Activated T-cell treated with anti-CD3 and anti-CD28 coated beads for 4 hours (primary cell): ENCODE measurements at regions not wholly inside any gene's neighbourhood (a gene's known extent, or its start where the extent isn't known, plus 50 kb on each side); places are given as distances from the start of the nearest gene placed in this dataset.
"Not testable (repeated sequence)": the region's sequence is repeated elsewhere in the genome, so short reads cannot be mapped to it uniquely, and the experiment has no call there.

ENCODE experiments used
- DNase-seq: peaks from one replicate; pipeline ENCODE4 v3.0.0-alpha.2; 2020

- no peak for DNase-seq
Measured at GRCh38 chr7:15848901-15849300, 162.4 kb upstream of the MEOX2 start.

DNA sequence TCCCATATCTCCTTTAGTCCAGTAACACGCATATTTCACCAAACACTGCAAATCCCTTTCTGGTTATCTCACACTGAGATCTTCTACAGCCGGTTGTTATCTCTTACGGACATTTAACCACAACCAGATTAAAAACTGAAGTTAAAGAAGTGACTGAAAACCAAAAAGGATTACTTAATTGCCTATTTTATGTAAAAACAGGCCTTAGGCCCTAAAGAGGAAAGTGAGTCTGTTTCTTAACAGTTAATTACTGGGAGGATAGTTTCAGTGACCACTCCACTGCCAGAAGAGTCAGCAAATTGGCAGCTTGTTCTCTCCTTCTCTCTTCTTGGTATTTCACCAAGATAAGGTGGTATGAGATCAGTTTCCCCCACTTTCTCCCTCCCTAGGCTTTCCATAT lies 161.9 kb upstream of the MEOX2 start:
- DNase-seq, result no peak

- DNase-seq, result no peak
Measured at GRCh38 chr7:15845868-15846267, 159.4 kb upstream of the MEOX2 start.

DNA sequence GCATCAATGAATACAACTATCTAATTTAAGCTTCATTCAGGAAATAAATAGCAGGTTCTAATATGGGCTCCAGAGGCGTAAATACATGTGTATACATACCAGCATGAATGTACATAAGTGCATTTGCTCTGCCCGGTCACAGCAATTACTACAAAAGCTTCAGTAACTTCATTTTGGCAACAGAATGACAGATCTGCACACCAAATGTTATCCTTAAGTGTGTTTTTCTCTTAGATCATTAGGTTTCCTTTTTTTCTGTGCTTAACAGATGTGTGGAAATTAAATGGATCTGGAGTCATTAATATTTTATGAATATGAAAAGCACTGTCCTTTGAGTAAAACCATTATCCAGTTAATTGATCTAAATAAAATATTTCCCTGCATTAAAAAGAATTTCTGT lies 159.0 kb upstream of the MEOX2 start:
- no peak for DNase-seq

- DNase-seq, result no peak
Measured at GRCh38 chr7:15839416-15840100, 153.1 kb upstream of the MEOX2 start.

GRCh38 chr7:15838265-15838664 lies 151.8 kb upstream of the MEOX2 start:
- DNase-seq, result no peak

- no peak for DNase-seq
Measured at GRCh38 chr7:15837306-15837950, 150.9 kb upstream of the MEOX2 start.

GRCh38 chr7:15836651-15837050 lies 150.2 kb upstream of the MEOX2 start:
- DNase-seq, result no peak

DNA sequence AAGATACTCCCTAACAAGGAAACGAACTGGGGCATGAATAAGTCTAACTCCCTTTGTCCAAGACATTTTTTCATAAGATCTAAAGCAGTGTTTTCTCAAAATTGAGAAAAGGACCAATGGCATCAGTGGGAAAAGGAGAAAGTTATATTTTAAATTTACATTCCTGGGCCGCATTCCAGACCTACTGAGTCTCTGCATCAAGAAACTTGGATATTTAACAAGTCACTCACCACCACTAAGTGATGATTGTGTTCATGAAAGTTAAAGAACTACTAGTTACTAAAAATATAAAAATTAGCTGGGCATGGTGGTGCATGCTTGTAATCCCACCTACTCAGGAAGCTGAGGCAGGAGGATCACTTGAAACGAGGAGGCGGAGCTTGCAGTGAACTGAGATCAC lies 149.6 kb upstream of the MEOX2 start:
- no peak for DNase-seq

GRCh38 chr7:15834446-15834845 lies 148.0 kb upstream of the MEOX2 start:
- no peak for DNase-seq

GRCh38 chr7:15832996-15833395 lies 146.5 kb upstream of the MEOX2 start:
- no peak for DNase-seq

GRCh38 chr7:15831606-15832005 lies 145.1 kb upstream of the MEOX2 start:
- DNase-seq, result no peak

GRCh38 chr7:15829691-15830090 lies 143.2 kb upstream of the MEOX2 start:
- no peak for DNase-seq

DNA sequence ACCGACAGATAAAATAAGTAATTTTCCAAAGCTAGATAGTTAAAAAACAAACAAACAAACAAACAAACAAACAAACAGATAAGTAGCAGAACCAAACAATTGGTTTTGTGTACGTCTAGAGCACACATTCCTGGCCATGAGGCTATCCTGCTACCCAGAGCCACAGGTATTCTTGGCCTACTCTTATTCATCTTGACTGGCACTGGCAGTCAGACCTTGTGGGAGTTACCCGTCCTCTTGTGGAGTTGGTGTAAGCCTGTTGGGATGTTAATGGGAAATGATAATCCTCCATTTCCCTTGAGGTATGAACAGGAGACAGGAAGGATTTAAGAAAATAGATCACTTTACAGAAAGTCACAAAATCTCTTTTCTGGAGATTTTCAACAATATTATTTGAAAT lies 142.4 kb upstream of the MEOX2 start:
- DNase-seq, result no peak

DNA sequence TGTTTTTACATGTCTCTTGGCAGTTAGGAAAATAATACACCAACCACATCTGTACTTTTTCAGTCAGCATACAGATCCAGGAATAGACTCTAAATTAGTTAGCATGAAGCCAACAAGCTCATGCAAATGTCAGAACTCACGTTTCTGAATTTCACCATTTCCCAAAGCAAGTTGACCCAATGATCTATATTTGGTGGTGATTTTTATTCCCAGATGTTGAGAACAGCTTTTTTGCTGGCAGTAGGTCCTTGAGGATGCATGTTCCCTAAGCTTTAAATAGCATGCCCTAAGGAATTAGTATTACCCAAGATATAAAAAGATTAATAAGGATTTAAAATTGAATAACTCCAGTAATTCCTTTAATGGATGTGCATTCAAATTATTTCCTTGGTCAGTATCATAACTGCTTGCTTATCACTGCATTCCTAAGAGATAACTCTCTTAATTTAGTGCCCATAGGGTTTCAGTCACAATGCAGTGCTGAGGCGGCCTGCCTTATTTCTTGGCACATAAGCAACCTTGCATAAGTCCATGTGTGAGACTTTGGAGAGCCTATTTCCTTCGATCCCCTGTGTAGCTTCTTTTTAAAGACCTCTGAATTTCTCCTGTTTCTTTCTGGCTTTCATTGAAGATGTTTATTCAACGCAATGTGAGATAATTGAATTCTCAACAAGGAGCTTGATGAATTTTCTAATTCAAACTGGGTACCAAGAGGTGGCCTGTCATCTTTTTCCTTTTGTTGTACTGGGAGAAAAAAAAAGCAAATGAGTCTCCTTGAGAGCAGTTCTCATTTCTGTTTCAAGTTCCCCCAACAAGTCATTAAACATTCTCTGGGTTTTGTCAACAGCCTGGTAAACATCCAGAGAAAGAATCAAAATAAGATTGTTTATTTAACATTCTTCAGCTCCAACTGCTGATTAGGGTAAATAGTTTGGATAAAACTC lies 135.3 kb upstream of the MEOX2 start:
- no peak for DNase-seq

DNA sequence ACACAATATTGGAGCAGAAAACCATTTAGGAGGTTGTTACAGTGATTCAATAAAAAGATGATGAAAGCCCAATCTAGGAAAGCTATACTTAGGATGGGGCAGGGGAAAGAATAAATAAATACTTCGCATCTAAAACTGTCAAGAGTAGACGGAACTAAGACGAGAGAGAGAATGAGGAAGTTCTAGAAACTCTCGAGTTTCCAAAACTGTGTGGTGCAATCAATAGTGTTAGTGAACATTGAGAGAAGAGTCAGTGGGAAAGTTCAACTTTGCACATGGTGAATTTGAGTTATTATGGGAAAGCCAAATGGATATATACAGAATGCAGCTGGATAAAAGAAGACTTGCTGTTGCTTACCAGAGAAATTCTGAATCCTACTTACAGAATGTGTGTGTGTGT lies 133.8 kb upstream of the MEOX2 start:
- no peak for DNase-seq

DNA sequence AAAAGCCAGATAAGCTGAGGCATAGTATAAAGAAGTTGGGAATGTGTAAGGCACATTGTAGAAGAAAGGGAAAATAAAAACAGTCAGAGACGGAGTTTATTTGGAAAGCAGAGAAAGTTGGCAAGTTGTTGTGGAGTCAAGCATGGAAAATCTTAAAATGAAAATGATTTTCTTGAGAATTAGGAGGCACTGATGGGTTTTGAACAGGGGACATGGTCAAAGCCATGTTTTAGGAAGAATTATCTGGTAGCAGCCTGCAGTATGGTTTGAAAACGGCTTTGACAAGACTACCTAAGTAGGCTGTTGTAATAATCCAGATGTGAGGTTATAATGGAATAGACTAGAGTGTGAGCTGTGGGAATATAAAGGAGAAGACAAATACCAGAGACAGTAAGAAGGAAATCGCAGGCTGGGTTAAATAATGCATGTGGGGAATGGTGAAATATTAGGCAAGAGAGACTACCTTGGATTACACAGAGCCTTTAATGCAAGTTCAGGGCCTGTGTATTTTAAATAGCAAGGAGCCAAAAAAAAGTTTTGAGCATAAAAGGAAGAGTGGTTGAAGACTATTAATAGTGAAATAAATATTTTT lies 130.4 kb upstream of the MEOX2 start:
- no peak for DNase-seq

DNA sequence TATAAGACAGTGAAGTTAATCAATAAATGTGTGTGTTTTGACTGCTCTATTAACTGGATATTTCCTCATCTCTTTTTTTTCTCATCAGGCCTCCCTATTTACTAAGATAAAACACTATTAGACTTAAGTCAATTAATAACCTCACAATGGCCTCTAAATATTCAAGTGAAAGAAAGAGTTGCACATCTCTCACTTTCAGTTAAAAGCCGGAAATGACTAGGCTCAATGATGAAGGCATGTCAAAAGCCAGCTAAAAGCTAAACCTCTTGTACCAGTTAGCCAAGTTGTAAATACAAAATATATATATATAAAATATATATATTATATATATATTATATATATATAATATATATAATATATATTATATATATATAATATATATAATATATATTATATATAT lies 127.0 kb upstream of the MEOX2 start:
- DNase-seq, result no peak

DNA sequence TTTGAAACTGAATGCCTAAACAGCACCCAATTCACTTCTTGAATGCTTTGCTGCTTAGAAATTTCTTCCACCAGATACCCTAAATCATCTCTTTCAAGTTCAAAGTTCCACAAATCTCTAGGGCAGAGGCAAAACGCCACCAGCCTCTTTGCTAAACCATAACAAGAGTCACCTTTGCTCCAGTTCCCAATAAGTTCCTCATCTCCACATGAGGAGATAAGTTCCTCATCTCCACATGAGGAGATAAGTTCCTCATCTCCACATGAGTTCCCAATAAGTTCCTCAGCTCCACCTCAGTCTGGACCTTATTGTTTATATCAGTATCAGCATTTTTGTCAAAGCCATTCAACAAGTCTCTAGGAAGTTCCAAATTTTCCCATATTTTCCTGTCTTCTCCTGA lies 123.9 kb upstream of the MEOX2 start:
- DNase-seq, result not testable (repeated sequence)

DNA sequence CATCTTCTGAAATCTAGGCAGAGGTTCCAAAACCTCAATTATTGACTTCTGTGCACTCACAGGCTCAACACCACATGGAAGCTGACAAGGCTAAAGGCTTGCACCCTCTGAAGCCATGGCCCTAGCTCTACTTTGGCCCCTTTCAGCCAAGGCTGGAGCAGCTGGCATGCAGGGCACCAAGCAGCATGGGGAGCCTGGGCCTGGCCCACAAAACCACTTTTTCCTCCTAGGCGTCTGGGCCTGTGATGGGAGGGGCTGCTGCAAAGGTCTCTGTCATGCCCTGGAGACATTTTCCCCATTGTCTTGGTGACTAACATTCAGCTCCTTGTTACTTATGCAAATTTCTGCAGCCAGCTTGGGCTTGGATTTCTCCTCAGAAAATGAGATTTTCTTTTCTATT lies 123.5 kb upstream of the MEOX2 start:
- DNase-seq, result not testable (repeated sequence)

DNA sequence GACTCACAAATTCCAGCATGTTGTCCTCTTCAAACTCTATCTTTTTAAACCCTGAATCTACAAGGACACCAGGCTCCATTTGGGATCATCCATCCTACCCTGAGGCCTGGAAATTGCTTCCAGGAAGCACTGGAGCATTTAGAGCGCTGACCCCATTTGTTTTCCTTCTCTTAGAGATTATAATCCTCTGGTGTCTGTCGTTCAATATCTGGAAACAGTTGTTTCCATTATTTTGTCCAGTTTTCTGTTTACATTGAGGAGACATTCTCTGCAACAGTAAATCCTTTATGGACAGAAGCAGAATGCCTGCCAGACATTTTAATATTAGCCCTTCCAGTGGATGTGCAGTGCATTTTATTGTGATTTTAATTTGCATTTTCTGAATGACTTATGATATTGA lies 119.4 kb upstream of the MEOX2 start:
- DNase-seq, result no peak

GRCh38 chr7:15802425-15802824 lies 115.9 kb upstream of the MEOX2 start:
- no peak for DNase-seq

DNA sequence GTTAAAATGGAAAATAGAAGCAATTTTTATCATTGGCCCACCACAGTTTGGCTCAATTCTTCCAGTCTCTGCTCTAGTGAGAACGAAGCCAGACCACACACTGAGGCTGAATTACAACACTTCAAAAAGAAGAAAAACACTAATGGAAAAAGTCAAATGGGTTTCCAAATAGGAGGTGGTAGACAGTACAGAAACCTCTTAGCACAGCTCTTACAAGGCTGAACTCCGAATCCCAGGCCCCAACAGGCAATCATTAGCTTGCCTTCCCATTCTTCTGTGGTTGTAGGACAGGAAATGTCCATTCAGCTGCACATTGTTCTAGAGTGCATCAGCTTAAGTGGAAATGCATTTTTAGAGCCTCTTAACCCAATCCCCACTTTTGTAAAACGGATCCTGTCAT lies 115.1 kb upstream of the MEOX2 start:
- no peak for DNase-seq

GRCh38 chr7:15801041-15801440 lies 114.6 kb upstream of the MEOX2 start:
- DNase-seq, result no peak
